ENCODE measurements at regions not wholly inside any gene's neighbourhood (a gene's known extent, or its start where the extent isn't known, plus 50 kb on each side); places are given as distances from the start of the nearest gene placed in this dataset.

DNA sequence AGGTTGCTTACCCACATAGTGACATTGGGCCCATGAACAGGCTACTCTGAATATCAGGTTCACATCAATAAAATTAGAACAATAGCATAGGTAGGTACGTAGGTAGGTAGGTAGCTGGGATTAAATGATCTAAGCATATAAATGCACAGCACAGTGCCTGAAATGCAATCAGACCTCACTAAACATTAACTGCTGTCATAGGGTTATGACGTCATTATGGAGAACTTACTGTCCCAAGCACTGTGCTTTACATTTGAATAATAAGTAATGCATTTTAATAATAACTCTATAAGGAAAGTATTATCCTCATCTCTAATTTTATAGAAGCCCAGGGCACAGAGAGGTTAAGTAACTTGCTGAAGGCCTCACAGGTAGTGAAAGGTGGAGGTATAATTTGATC lies 112.5 kb downstream of the RPS24 start:
- TF ChIP-seq, protein P1, sequence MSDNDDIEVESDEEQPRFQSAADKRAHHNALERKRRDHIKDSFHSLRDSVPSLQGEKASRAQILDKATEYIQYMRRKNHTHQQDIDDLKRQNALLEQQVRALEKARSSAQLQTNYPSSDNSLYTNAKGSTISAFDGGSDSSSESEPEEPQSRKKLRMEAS (IDR thresholded peaks at IDR 0.05): no peak
- TF ChIP-seq POLR2AphosphoS5 (IDR thresholded peaks at IDR 0.05; ENCODE audit: low read depth, low read length): no peak
- TF ChIP-seq RAD21 (IDR thresholded peaks at IDR 0.05; ENCODE audit: low read depth): no peak
- TF ChIP-seq, protein P2, sequence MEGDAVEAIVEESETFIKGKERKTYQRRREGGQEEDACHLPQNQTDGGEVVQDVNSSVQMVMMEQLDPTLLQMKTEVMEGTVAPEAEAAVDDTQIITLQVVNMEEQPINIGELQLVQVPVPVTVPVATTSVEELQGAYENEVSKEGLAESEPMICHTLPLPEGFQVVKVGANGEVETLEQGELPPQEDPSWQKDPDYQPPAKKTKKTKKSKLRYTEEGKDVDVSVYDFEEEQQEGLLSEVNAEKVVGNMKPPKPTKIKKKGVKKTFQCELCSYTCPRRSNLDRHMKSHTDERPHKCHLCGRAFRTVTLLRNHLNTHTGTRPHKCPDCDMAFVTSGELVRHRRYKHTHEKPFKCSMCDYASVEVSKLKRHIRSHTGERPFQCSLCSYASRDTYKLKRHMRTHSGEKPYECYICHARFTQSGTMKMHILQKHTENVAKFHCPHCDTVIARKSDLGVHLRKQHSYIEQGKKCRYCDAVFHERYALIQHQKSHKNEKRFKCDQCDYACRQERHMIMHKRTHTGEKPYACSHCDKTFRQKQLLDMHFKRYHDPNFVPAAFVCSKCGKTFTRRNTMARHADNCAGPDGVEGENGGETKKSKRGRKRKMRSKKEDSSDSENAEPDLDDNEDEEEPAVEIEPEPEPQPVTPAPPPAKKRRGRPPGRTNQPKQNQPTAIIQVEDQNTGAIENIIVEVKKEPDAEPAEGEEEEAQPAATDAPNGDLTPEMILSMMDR (IDR thresholded peaks at IDR 0.05 in 2 of 3, conservative IDR thresholded peaks at IDR 0.05 in 1 of 3; ENCODE audit: borderline replicate concordance in 1 of 3, insufficient read depth in 1 of 3, low read depth in 2 of 3, low read length in 2 of 3): no peak
- no peak for TF ChIP-seq JUND (IDR thresholded peaks at IDR 0.05)
- no peak for TF ChIP-seq EZH2 (IDR thresholded peaks at IDR 0.05)
- TF ChIP-seq POLR2A (IDR thresholded peaks at IDR 0.05; ENCODE audit: borderline replicate concordance, extremely low read depth, insufficient read depth, insufficient read length): no peak
- no peak for TF ChIP-seq EZH2phosphoT487 (IDR thresholded peaks at IDR 0.05; ENCODE audit: borderline replicate concordance)
- TF ChIP-seq SIN3A (IDR thresholded peaks at IDR 0.05; ENCODE audit: low read depth): no peak
- TF ChIP-seq CEBPB (IDR thresholded peaks at IDR 0.05; ENCODE audit: low read depth): no peak
- TF ChIP-seq, protein P3, sequence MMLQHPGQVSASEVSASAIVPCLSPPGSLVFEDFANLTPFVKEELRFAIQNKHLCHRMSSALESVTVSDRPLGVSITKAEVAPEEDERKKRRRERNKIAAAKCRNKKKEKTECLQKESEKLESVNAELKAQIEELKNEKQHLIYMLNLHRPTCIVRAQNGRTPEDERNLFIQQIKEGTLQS (IDR thresholded peaks at IDR 0.05): no peak
- no peak for TF ChIP-seq YY1 (IDR thresholded peaks at IDR 0.05; ENCODE audit: extremely low read depth, insufficient replicate concordance, low read depth, low read length)

All from HCT116 (cell line).